PC-3 (cell line): ENCODE measurements at regions not wholly inside any gene's neighbourhood (a gene's known extent, or its start where the extent isn't known, plus 50 kb on each side); places are given as distances from the start of the nearest gene placed in this dataset.

Experiments
- ATAC-seq: fragments of 200-7000 bp; cut with Tn5 transposase; 2 replicates; pipeline ENCODE4 v1.9.1; 2020; ENCODE audit warnings: mild to moderate bottlenecking, moderate library complexity
- BruUV-seq: library from RNA; stranded (reverse); fragments of 400-500 nt; replicated peaks from 2 replicates; lab custom pipeline; 2021; lab: Mats Ljungman, UMichigan
- CTCF ChIA-PET: fragments of 300-600 bp; sonication (Branson Sonifier 250); formaldehyde crosslinking; loops from one replicate; lab custom pipeline; 2022; ENCODE audit warnings: antibody characterized with exemption; lab: Charles Lee
- POLR2A ChIA-PET: fragments of 300-600 bp; sonication (Branson Sonifier 250); formaldehyde crosslinking; loops from one replicate; lab custom pipeline; 2022; ENCODE audit warnings: antibody characterized with exemption; ENCODE audit not compliant: unreplicated experiment; lab: Charles Lee
- DNase-seq: peaks from one replicate; pipeline ENCODE4 v3.0.0-alpha.2; 2015
- H2AFZ ChIP-seq: fragments of 300-600 bp; sonication (generic); 2 replicates; pipeline ENCODE4 v1.6.0; 2016; ENCODE audit warnings: antibody characterized with exemption, low read length
- H3F3A ChIP-seq: fragments of 300-600 bp; sonication (generic); one replicate; pipeline ENCODE4 v1.6.0; 2017; ENCODE audit warnings: antibody characterized with exemption, low read length, control low read depth, mild to moderate bottlenecking; ENCODE audit not compliant: unreplicated experiment
- H3K27ac ChIP-seq: fragments of 300-600 bp; sonication (generic); 2 replicates; pipeline ENCODE4 v1.5.1; 2016; ENCODE audit warnings: mild to moderate bottlenecking, low read length
- H3K27me3 ChIP-seq: fragments of 300-600 bp; sonication (generic); 2 replicates; pipeline ENCODE4 v1.6.1; 2016; ENCODE audit warnings: low read length, mixed read lengths
- H3K36me3 ChIP-seq: fragments of 300-600 bp; sonication (generic); 2 replicates; pipeline ENCODE4 v1.6.1; 2016; ENCODE audit warnings: low read depth, mixed run types, low read length, mixed read lengths
- H3K4me1 ChIP-seq: fragments of 300-600 bp; sonication (generic); 2 replicates; pipeline ENCODE4 v1.5.1; 2016; ENCODE audit warnings: low read length; ENCODE audit not compliant: insufficient read depth
- H3K4me2 ChIP-seq: fragments of 300-600 bp; sonication (generic); 2 replicates; pipeline ENCODE4 v1.6.0; 2016; ENCODE audit warnings: low read length
- H3K4me3 ChIP-seq: fragments of 300-600 bp; sonication (generic); 2 replicates; pipeline ENCODE4 v1.5.1; 2016; ENCODE audit warnings: mild to moderate bottlenecking, low read length, mixed read lengths
- H3K79me2 ChIP-seq: fragments of 300-600 bp; sonication (generic); 2 replicates; pipeline ENCODE4 v1.6.1; 2017; ENCODE audit warnings: low read length, mixed read lengths
- H3K9ac ChIP-seq: fragments of 300-600 bp; sonication (generic); 2 replicates; pipeline ENCODE4 v1.6.0; 2016; ENCODE audit warnings: mild to moderate bottlenecking, low read length
- H3K9me2 ChIP-seq: fragments of 300-600 bp; sonication (generic); replicated peaks from 2 replicates; pipeline ENCODE4 v1.6.1; 2016; ENCODE audit warnings: mixed run types, low read length, mixed read lengths
- H3K9me3 ChIP-seq: fragments of 300-600 bp; sonication (generic); 2 replicates; pipeline ENCODE4 v1.6.1; 2016; ENCODE audit warnings: low read length, mixed read lengths
- H4K20me1 ChIP-seq: fragments of 300-600 bp; sonication (generic); 2 replicates; pipeline ENCODE4 v1.6.1; 2016; ENCODE audit warnings: low read length, mixed read lengths
- EZH2 ChIP-seq: fragments of 300-600 bp; sonication (generic); IDR thresholded peaks from one replicate; pipeline ENCODE4 v1.6.1; 2017; ENCODE audit warnings: antibody characterized with exemption, mild to moderate bottlenecking, low read length; ENCODE audit not compliant: unreplicated experiment
- EZH2phosphoT487 ChIP-seq: fragments of 300-600 bp; sonication (generic); IDR thresholded peaks from 2 replicates; pipeline ENCODE4 v1.6.1; 2018; ENCODE audit warnings: mild to moderate bottlenecking, antibody characterized with exemption, low read length, borderline replicate concordance
- intact Hi-C: fragments of 100-400 bp; cut with micrococcal nuclease; formaldehyde crosslinking; loops from 2 replicates; pipeline ENCODE4 v1.9.0; 2023
- TF ChIP-seq, protein P1 (sequence below): fragments of 300-600 bp; sonication (generic); conservative IDR thresholded peaks from 2 replicates; pipeline ENCODE4 v1.5.1; 2017; ENCODE audit warnings: antibody characterized with exemption, low read depth, mild to moderate bottlenecking, low read length

DNA sequence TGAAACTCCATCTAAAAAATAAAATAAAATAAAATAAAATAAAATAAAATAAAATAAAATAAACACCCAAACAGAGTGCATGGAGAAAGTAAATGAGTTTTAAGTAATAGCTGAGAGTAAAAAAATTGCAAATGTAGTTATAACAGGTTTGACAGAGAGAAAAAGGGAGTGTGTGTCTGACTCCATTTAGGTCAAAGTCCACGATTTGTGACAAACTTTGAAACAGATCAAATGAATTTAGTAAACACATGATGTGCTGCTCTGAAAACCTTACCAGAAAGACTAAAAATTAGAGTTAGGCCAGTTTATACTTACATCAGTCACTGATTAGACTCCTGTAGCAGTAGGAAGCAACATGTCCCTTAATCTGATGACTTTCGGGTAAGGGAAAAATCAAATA is 346.6 kb downstream of the PARP8 start:
- Histone ChIP-seq H3K4me1 (no peaks in the 10 kb centered on the region), H4K20me1 (no peaks in the 10 kb centered on the region), H3K9me2 (no peaks in the 10 kb centered on the region), H3K4me3 (no peak overlapping the region), H3K27me3 (no peaks in the 10 kb centered on the region), H3K36me3 (no peaks in the 10 kb centered on the region), H3K4me2 (no peak overlapping the region), H3F3A (no peaks in the 10 kb centered on the region), H3K79me2 (no peaks in the 10 kb centered on the region), H3K9me3 (no peaks in the 10 kb centered on the region), H3K27ac (no peak overlapping the region), H3K9ac (no peak overlapping the region), H2AFZ (no peak overlapping the region)
- TF ChIP-seq, protein P1, sequence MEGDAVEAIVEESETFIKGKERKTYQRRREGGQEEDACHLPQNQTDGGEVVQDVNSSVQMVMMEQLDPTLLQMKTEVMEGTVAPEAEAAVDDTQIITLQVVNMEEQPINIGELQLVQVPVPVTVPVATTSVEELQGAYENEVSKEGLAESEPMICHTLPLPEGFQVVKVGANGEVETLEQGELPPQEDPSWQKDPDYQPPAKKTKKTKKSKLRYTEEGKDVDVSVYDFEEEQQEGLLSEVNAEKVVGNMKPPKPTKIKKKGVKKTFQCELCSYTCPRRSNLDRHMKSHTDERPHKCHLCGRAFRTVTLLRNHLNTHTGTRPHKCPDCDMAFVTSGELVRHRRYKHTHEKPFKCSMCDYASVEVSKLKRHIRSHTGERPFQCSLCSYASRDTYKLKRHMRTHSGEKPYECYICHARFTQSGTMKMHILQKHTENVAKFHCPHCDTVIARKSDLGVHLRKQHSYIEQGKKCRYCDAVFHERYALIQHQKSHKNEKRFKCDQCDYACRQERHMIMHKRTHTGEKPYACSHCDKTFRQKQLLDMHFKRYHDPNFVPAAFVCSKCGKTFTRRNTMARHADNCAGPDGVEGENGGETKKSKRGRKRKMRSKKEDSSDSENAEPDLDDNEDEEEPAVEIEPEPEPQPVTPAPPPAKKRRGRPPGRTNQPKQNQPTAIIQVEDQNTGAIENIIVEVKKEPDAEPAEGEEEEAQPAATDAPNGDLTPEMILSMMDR = no peak
- TF ChIP-seq EZH2 (no peak), EZH2phosphoT487 (no peak)
- BruUV-seq = no TSS peak
- no peak for ATAC-seq
- CTCF ChIA-PET = no interaction called here
- intact Hi-C loops = no loop called here
- DNase-seq = no peak
- POLR2A ChIA-PET = no interaction called here

DNA sequence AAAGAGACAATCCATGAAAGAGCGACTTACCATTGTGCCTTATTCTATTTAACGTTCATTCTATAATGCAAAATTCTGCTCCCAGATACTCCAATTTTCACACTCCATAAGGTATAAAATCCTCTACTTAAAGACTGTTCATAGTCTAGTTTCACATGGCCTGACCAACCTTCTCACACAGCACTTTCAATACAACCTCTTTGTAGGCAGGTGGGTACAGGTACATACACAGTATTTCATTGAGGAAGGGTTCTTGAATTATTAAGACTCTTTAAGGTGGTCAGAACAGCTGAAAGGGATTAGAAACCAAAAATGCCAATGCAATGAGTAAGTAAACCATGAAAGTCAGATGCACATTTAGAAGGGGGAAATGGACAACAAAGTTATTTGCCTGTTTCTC is 352.0 kb downstream of the PARP8 start:
- ATAC-seq (no peak), DNase-seq (no peak)
- ChIA-PET CTCF (no interaction called here), POLR2A (no interaction called here)
- Histone ChIP-seq H3K9me3 (no peaks in the 10 kb centered on the region), H3K4me1 (no peaks in the 10 kb centered on the region), H3K27ac (no peak overlapping the region), H4K20me1 (no peaks in the 10 kb centered on the region), H3K79me2 (no peaks in the 10 kb centered on the region), H3K27me3 (no peaks in the 10 kb centered on the region), H3K9me2 (no peaks in the 10 kb centered on the region), H3F3A (no peaks in the 10 kb centered on the region), H3K9ac (no peak overlapping the region), H3K4me2 (no peak overlapping the region), H2AFZ (no peak overlapping the region), H3K4me3 (no peak overlapping the region), H3K36me3 (no peaks in the 10 kb centered on the region)
- intact Hi-C loops = no loop called here
- no TSS peak for BruUV-seq
- TF ChIP-seq EZH2 (no peak), EZH2phosphoT487 (no peak)
- TF ChIP-seq, protein P1 = no peak

DNA sequence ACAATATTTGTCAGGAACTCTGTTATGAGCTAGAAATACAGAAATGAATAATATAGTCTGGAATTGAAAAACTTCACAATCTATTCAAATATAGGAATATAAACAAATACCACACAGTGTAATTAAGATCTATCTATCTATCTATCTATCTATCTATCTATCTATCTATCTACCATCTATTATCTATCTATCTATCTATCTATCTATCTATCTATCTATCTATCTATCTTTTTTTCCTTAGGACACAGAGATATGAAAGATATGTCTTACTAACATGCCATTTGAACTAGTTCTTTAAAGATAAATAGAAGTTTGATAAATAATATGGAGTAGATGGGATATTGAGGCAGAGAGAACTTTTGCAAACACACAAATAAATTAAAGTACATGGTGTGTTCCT is 357.8 kb downstream of the PARP8 start:
- H3K36me3 ChIP-seq = no peaks in the 10 kb centered on the region
- H3K9me2 ChIP-seq = no peaks in the 10 kb centered on the region
- H4K20me1 ChIP-seq = no peaks in the 10 kb centered on the region
- no peak for DNase-seq
- CTCF ChIA-PET = no interaction called here
- H3K4me2 ChIP-seq = no peak overlapping the region
- intact Hi-C loops = no loop called here
- POLR2A ChIA-PET = no interaction called here
- ATAC-seq = no peak
- H3K9me3 ChIP-seq = no peaks in the 10 kb centered on the region
- no peak overlapping the region for H3K9ac ChIP-seq
- no peaks in the 10 kb centered on the region for H3K4me1 ChIP-seq
- H2AFZ ChIP-seq = no peak overlapping the region
- H3F3A ChIP-seq = no peaks in the 10 kb centered on the region
- BruUV-seq = no TSS peak
- H3K4me3 ChIP-seq = no peak overlapping the region
- TF ChIP-seq EZH2 (no peak), EZH2phosphoT487 (no peak)
- TF ChIP-seq, protein P1 = no peak
- H3K27ac ChIP-seq = no peak overlapping the region
- H3K79me2 ChIP-seq = no peaks in the 10 kb centered on the region
- H3K27me3 ChIP-seq = no peaks in the 10 kb centered on the region
